ENCODE measurements at regions not wholly inside any gene's neighbourhood (a gene's known extent, or its start where the extent isn't known, plus 50 kb on each side); places are given as distances from the start of the nearest gene placed in this dataset.
A peak's percentile ranks its signal among the peaks of the same experiment; 100 is the strongest.

DNA sequence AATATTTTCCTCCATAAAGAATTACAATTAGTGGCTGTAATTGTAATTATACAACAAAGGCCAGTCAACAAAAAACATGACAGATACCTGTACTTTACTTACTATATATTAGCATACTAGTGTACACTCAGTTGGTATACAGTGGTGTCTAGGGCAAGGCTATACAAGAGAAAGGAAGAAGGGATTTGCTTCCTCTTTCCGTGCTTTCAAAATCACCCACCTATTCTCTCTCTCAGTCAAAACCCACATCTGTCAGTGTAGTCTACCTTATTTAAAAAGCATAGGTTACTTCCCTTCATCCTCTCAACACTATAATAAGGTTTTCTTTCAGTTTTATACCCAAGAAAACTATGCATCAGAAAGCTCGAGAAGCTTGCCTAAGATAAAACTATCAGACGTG, 355.8 kb upstream of the NR5A2 start:
- Mint-ChIP-seq H3K36me3 (ENCODE audit: unreplicated experiment) (no peaks in the 10 kb centered on the region), H3K4me3 (ENCODE audit: unreplicated experiment) (no peak overlapping the region), H3K27ac (ENCODE audit: unreplicated experiment) (no peak overlapping the region), H3K9me3 (ENCODE audit: unreplicated experiment) (peaks cover 9% of the 10 kb centered on the region), H3K27me3 (ENCODE audit: unreplicated experiment) (peaks cover 62% of the 10 kb centered on the region), H3K4me1 (ENCODE audit: unreplicated experiment) (no peaks in the 10 kb centered on the region)
- no peak for DNase-seq (ENCODE audit: extremely low spot score, unreplicated experiment)
- no peak for TF ChIP-seq CTCF (IDR thresholded peaks at IDR 0.05)

GRCh38 chr1:199675937-199676336, 351.6 kb upstream of the NR5A2 start:
- Mint-ChIP-seq H3K9me3 (ENCODE audit: unreplicated experiment) (peaks cover 9% of the 10 kb centered on the region), H3K4me1 (ENCODE audit: unreplicated experiment) (no peaks in the 10 kb centered on the region), H3K27ac (ENCODE audit: unreplicated experiment) (no peak overlapping the region), H3K36me3 (ENCODE audit: unreplicated experiment) (no peaks in the 10 kb centered on the region), H3K27me3 (ENCODE audit: unreplicated experiment) (peaks cover 51% of the 10 kb centered on the region), H3K4me3 (ENCODE audit: unreplicated experiment) (no peak overlapping the region)
- DNase-seq (ENCODE audit: extremely low spot score, unreplicated experiment), result no peak
- no peak for TF ChIP-seq CTCF (IDR thresholded peaks at IDR 0.05)

DNA sequence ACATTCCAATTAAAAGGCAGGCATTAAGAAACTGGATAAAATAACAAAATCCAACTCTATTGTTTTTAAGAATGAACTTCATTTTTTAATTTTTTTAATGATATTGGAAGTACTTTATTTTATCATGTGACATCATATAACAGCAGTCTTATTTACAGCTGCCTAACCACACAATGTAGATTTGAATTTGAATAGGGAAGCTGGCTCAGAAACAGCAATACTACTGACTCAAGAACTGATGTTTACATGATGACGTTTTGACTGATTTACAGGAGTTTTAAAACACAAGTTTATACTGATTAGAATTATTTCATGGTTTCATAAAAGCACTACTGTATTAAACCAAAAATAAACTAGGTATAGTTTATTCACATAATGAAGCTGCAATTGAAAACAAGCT, 348.7 kb upstream of the NR5A2 start:
- Mint-ChIP-seq H3K36me3 (ENCODE audit: unreplicated experiment) (no peaks in the 10 kb centered on the region), H3K4me3 (ENCODE audit: unreplicated experiment) (no peak overlapping the region), H3K9me3 (ENCODE audit: unreplicated experiment) (no peaks in the 10 kb centered on the region), H3K4me1 (ENCODE audit: unreplicated experiment) (no peaks in the 10 kb centered on the region), H3K27ac (ENCODE audit: unreplicated experiment) (no peak overlapping the region), H3K27me3 (ENCODE audit: unreplicated experiment) (peaks cover 44% of the 10 kb centered on the region)
- TF ChIP-seq CTCF (IDR thresholded peaks at IDR 0.05), result no peak
- DNase-seq (ENCODE audit: extremely low spot score, unreplicated experiment), result no peak

GRCh38 chr1:199682081-199682480, 345.4 kb upstream of the NR5A2 start:
- no peaks in the 10 kb centered on the region for H3K4me1 Mint-ChIP-seq (ENCODE audit: unreplicated experiment)

DNA sequence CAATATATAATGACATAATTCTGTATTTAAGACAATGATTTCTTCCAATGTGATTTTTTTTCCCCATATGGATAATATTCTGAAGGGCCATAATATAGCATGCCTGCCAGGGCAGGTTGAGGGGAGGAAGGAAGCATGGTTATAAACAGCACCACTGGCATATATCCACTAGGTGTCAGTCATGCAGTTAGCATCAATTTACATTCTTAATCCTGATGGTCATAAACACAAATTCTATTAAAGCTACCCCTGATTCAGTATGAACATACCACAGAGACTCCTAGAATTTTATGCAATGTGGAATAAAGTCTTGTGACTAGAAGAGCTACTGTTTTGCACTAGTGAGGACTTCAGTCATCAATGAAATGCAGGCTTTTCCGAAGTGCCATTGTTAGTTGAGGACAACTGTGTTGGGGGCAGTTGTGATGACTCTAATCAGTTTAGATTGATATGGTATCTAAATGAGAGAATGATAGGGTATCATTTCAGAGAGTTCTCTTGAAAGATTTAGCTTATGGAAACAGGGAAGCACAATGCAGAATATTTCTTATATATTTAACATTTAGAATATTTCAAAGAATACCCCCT, 342.7 kb upstream of the NR5A2 start:
- DNase-seq (ENCODE audit: extremely low spot score, unreplicated experiment), result no peak

More at GRCh38 chr1:199682081-199682480, 345.4 kb upstream of the NR5A2 start:
- peaks cover 29% of the 10 kb centered on the region for H3K27me3 Mint-ChIP-seq (ENCODE audit: unreplicated experiment)
- TF ChIP-seq CTCF (IDR thresholded peaks at IDR 0.05), result no peak
- H3K27ac Mint-ChIP-seq (ENCODE audit: unreplicated experiment), result no peak overlapping the region
- no peaks in the 10 kb centered on the region for H3K9me3 Mint-ChIP-seq (ENCODE audit: unreplicated experiment)
- no peaks in the 10 kb centered on the region for H3K36me3 Mint-ChIP-seq (ENCODE audit: unreplicated experiment)
- DNase-seq (ENCODE audit: extremely low spot score, unreplicated experiment), result no peak
- H3K4me3 Mint-ChIP-seq (ENCODE audit: unreplicated experiment), result no peak overlapping the region

More for the DNA sequence above, 342.7 kb upstream of the NR5A2 start:
- H3K27ac Mint-ChIP-seq (ENCODE audit: unreplicated experiment), result no peak overlapping the region
- no peaks in the 10 kb centered on the region for H3K4me1 Mint-ChIP-seq (ENCODE audit: unreplicated experiment)
- H3K4me3 Mint-ChIP-seq (ENCODE audit: unreplicated experiment), result no peak overlapping the region
- no peaks in the 10 kb centered on the region for H3K9me3 Mint-ChIP-seq (ENCODE audit: unreplicated experiment)
- peak; percentile 86 for TF ChIP-seq CTCF (IDR thresholded peaks at IDR 0.05)
- H3K27me3 Mint-ChIP-seq (ENCODE audit: unreplicated experiment), result peaks cover 26% of the 10 kb centered on the region
- H3K36me3 Mint-ChIP-seq (ENCODE audit: unreplicated experiment), result no peaks in the 10 kb centered on the region
